Occipital lobe (tissue), 1 donor: ENCODE measurements at regions not wholly inside any gene's neighbourhood (a gene's known extent, or its start where the extent isn't known, plus 50 kb on each side); places are given as distances from the start of the nearest gene placed in this dataset.
"Not testable (repeated sequence)": the region's sequence is repeated elsewhere in the genome, so short reads cannot be mapped to it uniquely, and the experiment has no call there.

Experiments used
- DNase-seq: peaks from one replicate; lab custom pipeline; 2025; lab: John Stamatoyannopoulos, UW

DNA sequence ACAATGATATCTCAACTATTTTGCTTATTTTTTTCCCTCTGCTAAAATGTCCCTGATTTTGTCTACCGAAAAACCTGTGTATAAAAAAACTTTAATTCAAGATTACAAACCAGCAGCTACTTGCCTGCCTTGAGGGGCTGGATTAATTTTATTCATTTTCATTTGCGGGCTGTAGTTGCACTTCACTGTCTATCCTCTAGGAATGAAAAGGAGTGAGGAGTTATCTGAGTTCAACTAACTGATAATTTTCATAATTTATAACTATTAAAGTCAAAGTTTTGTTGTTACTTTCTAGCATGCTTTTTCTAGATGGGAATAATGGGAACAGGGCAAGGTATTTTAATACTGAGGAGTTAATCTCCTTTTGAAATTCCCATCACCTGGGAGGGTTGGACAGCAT, 50.3 kb upstream of the AGTPBP1 start:
- not testable (repeated sequence) for DNase-seq

DNA sequence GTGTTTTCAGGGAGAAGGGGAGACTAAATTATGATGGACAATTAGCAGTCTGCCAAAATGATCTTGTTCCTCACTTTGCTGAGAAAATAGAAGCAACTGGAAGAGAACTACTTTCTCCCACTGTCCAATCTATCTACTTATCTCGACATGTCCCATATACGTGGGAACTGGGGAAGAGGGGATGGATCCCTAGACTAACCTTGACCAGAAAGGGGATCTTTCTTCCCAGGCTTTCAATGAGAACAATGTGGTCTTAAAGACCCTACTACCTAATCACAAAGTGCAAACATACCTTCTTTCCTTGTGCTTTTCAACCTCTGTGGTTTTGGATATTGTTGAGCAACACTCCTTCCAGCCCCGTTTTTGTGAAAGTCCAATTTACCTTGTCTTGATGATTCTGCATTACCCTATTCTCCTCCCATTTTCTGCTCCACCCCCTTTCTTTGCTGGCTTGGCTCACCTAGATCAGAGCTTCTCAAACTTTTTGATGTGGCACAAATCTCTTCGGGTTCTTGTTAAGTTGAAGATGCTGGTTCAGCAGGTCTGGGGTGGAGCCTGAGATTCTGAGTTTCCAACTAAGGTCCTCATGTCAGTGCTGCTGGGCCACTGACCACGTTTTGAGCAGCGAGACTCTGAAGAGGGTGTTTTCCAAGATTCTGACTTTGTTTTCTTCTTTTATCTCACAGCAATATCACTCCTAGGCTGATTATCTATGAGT, 61.4 kb upstream of the AGTPBP1 start:
- not testable (repeated sequence) for DNase-seq

DNA sequence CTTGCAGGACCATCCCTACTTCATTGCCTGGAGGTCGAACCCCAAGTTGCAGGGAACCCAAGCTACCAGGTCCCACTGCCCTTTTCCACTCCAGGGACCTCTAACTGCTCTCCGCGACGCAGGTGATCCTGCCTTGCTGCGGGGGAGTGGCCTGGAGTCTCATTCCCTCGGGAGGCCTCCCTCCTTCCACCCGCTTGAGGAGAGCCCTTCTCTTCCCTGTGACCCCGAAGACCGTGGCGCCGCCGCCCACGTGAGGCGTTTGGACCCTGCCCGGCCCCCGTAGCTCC, 63.0 kb upstream of the AGTPBP1 start:
- not testable (repeated sequence) for DNase-seq

DNA sequence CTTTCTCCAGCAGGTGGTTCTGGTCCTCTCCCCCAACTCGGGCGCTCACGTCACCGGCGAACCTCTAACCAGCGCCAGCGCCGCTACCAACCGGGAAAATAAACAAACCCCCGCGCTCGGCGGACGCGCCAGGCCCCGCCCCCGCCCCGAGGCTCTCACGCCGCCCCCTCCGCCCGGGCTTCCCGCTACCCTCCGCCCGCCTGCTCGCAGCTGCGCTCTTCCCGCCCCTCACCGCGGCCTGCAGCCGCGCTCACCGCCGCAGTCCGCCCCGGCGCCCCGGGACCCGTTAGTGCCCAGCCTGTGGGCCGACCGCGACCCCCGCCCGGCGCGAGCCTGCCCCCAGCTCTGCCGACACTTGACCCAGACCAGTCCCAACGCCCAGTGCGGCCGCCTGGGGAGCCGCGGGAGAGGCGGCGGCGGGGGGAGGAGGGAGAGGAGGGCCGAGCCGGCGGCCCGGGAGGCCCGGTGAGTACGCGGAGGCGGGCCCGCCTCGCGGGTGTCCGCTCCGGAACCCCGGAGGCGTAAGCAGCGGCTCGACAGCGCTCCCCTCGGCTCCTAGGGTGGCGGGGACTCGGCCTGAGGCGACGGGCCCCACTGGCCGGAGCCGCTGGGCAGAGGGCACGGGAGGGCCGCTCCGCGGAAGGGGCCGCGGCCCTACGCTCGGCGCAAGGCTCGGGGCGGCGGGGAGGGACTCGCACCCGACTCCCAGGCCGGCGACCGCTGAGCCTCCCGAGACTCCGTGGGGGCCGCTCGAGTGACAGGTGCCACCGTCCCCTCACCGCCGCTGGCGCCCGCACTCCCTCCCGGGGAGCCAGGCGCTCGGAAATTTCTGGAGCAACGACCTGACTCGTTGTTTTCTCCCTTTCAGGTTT, 63.6 kb upstream of the AGTPBP1 start:
- peak; percentile 72 for DNase-seq

DNA sequence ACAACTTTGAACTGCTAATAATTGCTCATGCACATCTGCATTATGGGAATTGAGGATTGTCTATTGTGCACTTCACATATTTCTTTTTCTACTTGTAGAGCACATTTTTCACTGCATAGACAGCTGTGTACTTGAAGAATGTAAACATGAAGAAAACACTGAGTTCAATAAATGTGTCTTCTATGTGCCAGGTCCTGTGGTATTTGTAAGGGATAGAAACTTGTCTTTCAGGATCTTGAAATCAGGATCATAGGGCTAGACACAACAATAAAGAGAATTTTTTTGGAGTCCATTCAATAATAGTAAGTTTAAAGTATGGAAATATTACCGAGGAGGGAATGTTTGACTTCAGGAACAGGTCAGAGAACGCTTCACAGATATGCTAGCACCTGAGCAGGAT, 66.6 kb upstream of the AGTPBP1 start:
- DNase-seq: not testable (repeated sequence)

DNA sequence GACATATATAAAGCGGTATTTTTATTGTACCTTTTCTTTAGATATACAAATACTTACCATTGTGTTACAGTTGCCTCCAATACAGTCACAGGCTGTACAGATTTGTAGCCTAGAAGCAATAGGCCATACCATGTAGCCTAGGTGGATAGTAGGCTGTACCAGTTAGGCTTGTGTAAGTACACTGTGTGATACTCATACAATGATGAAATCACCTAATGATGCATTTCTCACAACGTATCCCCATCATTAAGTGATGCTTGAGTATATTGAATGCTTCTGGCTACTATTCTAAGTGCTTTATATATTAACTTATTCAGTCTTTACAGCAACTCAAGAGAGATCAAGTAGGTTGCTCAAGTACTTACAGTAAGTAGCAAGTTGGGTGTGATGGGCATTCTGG, 71.6 kb upstream of the AGTPBP1 start:
- not testable (repeated sequence) for DNase-seq

DNA sequence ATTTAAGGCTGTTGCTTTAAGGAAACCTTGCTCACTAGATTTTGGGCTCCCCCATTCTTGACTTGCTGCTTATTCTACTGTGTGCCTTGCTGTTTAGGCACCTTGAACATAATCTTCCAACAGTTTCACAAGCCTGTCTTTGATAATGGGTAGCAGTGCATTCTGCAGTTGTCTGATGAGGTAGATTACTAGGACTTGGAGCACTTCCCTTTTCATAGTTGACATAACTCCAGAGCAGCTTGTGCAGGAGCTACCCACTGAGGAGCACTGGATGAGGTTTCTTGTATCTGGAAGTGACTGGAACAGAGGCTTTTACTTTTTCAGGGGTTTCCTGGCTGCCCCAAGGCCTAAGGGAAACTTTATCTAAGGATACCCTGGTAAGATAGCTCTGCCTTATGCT, 73.0 kb upstream of the AGTPBP1 start:
- DNase-seq: not testable (repeated sequence)

DNA sequence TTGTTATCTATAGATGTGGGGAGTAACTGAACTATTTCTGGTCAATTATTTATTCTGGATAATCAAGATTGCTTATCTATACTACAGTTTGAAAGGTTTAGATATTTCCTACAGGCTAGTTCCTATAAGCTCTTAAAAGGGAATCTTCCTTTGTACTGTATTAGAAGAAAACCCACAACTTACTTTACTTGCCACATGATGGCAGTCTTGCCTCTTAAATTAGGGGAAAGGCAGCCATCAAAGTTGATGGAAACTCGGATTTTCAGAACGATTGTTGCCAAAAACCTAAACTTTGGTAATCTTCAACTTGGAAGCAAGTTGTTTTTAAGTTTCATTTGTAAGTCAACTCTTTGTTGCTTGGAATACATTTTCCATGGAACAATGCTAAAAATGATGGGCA, 77.2 kb upstream of the AGTPBP1 start:
- DNase-seq: not testable (repeated sequence)

GRCh38 chr9:85820598-85820997, 78.8 kb upstream of the AGTPBP1 start:
- DNase-seq: not testable (repeated sequence)

GRCh38 chr9:85824949-85825348, 83.2 kb upstream of the AGTPBP1 start:
- not testable (repeated sequence) for DNase-seq

DNA sequence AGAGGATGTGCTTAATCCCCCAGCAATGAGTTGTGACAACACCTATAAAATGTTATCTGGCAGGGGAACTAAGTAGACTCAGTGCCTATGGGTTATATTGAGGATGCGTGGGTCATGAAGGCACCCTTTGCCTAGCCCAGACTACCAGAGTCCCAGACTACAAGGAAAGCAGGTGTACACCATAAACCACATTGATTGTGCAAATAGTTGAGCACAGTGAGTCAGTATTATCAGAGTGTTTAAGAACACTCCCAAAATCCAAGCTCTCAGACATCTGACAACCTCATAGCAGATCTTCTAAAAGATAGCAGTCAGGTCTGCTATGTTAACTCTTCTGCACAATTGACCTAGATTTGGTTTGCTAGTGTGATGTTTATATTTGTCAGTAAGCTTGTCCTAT, 92.8 kb upstream of the AGTPBP1 start:
- not testable (repeated sequence) for DNase-seq

GRCh38 chr9:85843949-85844348, 97.0 kb upstream of the NAA35 start:
- DNase-seq: not testable (repeated sequence)

- not testable (repeated sequence) for DNase-seq
These were observed 93.2 kb upstream of the NAA35 start for GRCh38 chr9:85847782-85848181.

DNA sequence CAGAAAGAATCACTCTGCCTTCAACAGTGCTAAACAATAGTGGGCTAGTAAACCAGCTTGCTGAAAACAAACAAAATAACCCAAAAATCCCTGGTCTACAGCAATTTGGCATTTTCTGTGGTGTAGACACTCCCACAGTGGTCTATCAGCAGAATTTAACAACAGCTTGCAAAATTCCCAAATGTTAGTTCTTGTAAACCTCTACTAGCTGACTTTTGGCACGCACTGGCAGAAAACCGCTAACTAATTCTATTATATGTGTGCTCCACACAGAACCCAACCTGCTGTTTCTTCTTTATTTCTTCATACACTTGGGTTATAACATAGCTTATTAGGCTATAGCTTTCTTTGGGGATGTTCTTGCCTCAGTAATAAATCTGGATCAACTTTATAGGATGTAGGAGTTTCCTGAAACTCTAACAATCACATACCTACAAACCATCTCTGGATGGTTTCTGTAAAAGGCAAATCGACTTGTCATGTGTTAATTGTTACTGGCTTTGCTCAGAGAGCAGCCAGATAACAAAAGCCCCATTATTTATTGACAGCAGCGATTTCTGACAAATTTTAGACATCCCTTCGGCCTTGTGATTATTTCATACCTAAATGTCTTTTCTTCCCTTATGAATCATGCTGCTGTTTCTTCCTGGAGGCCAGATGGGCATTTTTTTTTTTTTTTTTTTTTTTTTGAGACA, 82.7 kb upstream of the NAA35 start:
- no peak for DNase-seq

DNA sequence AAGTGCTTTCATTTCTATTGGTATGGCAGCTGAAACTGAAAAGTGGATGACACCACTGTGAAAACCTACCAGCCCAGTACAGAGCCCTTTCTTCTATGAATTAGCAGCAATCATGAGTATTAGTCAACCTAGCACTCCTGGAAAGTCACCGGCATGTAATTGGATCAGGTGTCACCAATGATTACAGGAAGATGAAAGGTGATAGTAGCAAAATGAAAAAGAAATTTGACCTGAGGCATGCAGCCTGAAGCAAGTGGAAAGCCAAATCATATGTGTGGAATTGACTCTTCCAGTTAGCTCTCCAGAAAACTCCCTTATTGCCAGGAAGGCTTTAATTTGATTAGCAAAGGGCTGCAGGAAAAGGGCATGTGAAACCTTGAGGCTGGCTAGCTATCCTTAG, 81.2 kb upstream of the NAA35 start:
- no peak for DNase-seq

- not testable (repeated sequence) for DNase-seq
These were observed 79.1 kb upstream of the NAA35 start for GRCh38 chr9:85861882-85862281.

- DNase-seq: no peak
These were observed 77.1 kb upstream of the NAA35 start for GRCh38 chr9:85863875-85864274.

GRCh38 chr9:85871008-85871407, 69.9 kb upstream of the NAA35 start:
- no peak for DNase-seq

GRCh38 chr9:85871683-85872082, 69.3 kb upstream of the NAA35 start:
- DNase-seq: not testable (repeated sequence)

DNA sequence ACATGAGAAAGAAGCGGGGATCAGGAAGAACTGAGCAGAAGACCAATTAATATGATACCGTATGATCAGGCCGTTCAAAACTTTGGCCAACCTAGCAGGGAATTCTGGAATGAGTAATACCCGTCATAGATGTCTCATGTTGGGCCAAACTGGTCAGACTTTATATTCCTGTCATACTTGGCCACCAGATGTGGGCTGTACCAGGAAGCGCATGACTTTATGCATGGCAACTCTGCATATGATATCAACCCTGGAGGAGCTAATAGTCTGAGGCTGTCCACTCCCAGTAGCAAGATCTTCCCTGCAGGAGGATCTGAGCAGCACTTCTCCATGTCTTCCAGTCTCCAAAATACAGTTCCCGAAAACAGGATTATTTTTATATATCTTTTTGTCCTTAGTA, 68.5 kb upstream of the NAA35 start:
- no peak for DNase-seq

DNA sequence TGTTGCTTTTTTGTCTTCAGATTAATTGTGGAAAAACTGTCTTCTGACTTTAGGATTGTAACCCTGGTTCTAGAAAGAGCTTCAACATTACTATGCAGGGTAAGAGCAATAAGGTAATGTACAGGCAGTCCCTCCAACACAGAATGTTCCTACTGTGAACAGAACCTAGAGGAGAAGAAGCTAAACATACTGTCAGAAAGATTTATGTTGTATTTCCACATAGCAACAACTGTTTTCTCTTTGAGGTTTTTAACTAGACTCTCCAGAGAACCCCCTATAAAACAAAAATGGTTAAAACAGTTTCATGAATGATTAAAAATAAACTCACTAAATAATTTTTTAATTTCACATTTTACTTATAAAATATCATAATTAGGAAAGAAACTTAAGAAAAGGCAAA, 64.3 kb upstream of the NAA35 start:
- no peak for DNase-seq

GRCh38 chr9:85878872-85879597, 61.9 kb upstream of the NAA35 start:
- not testable (repeated sequence) for DNase-seq
